ENCODE measurements at regions not wholly inside any gene's neighbourhood (a gene's known extent, or its start where the extent isn't known, plus 50 kb on each side); places are given as distances from the start of the nearest gene placed in this dataset.

- Histone ChIP-seq H3K36me3 (ENCODE audit: control insufficient read depth in 3 of 3, insufficient read depth in 2 of 3, low read depth in 1 of 3, low read length in 3 of 3) (no peaks in the 10 kb centered on the region), H3K27ac (ENCODE audit: low read depth in 1 of 3, low read length in 2 of 3) (no peak overlapping the region), H3K4me3 (ENCODE audit: low read depth in 1 of 3, low read length in 3 of 3) (no peak overlapping the region), H3K9me3 (ENCODE audit: control insufficient read depth in 2 of 2, insufficient read depth in 1 of 2, low read depth in 1 of 2, low read length in 1 of 2) (no peaks in the 10 kb centered on the region), H3K4me1 (ENCODE audit: control insufficient read depth in 3 of 3, insufficient read depth in 2 of 3, low read depth in 1 of 3, low read length in 2 of 3) (peaks cover 0 to 8% (median 0%) of the 10 kb centered on the region in 3 donors), H3K27me3 (ENCODE audit: control insufficient read depth in 3 of 3, insufficient read depth in 3 of 3, low read length in 3 of 3) (no peaks in the 10 kb centered on the region)
- no peak for FAIRE-seq
- no peak for DNase-seq
- WGBS, 3 donors, result 89 to 95% (median 94%) methylated on average over 4 of the region's 4 CpGs
Measured at GRCh38 chr14:56975521-56975920, 165.2 kb upstream of the OTX2 start.

DNA sequence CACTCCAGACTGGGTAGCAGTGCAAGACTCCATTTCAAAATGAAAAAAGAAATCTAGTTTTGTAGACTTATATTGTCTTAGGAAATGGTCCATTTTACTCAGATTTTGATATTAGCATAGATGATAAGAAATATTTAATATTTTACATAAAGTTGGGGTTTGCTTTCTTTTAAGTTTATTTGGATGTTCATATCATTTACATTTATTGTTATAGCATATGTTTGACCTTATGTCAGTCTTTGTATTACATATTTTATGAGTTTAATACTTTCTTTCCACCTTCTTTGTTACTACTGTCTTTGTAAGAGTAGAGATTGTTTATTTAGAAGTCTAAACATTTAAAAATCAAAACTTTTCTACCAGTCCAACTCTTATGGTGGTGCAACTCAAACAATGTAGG, 162.7 kb upstream of the OTX2 start:
- H3K36me3 ChIP-seq (ENCODE audit: control insufficient read depth in 3 of 3, insufficient read depth in 2 of 3, low read depth in 1 of 3, low read length in 3 of 3), result no peaks in the 10 kb centered on the region
- no peaks in the 10 kb centered on the region for H3K4me1 ChIP-seq (ENCODE audit: control insufficient read depth in 3 of 3, insufficient read depth in 2 of 3, low read depth in 1 of 3, low read length in 2 of 3)
- no peaks in the 10 kb centered on the region for H3K9me3 ChIP-seq (ENCODE audit: control insufficient read depth in 2 of 2, insufficient read depth in 1 of 2, low read depth in 1 of 2, low read length in 1 of 2)
- H3K27ac ChIP-seq (ENCODE audit: low read depth in 1 of 3, low read length in 2 of 3), result no peak overlapping the region
- H3K4me3 ChIP-seq (ENCODE audit: low read depth in 1 of 3, low read length in 3 of 3), result no peak overlapping the region
- peaks cover 0 to 2% (median 0%) of the 10 kb centered on the region in 3 donors for H3K27me3 ChIP-seq (ENCODE audit: control insufficient read depth in 3 of 3, insufficient read depth in 3 of 3, low read length in 3 of 3)
- DNase-seq, result no peak
- FAIRE-seq, result no peak

- Histone ChIP-seq H3K27me3 (ENCODE audit: control insufficient read depth in 3 of 3, insufficient read depth in 3 of 3, low read length in 3 of 3) (peaks cover 0 to 3% (median 0%) of the 10 kb centered on the region in 3 donors), H3K27ac (ENCODE audit: low read depth in 1 of 3, low read length in 2 of 3) (no peak overlapping the region), H3K4me3 (ENCODE audit: low read depth in 1 of 3, low read length in 3 of 3) (no peak overlapping the region), H3K9me3 (ENCODE audit: control insufficient read depth in 2 of 2, insufficient read depth in 1 of 2, low read depth in 1 of 2, low read length in 1 of 2) (no peaks in the 10 kb centered on the region), H3K36me3 (ENCODE audit: control insufficient read depth in 3 of 3, insufficient read depth in 2 of 3, low read depth in 1 of 3, low read length in 3 of 3) (no peaks in the 10 kb centered on the region), H3K4me1 (ENCODE audit: control insufficient read depth in 3 of 3, insufficient read depth in 2 of 3, low read depth in 1 of 3, low read length in 2 of 3) (no peaks in the 10 kb centered on the region)
- 73 to 78% (median 76%) methylated on average over 5 of the region's 5 CpGs for WGBS, 3 donors
- DNase-seq (no peak), FAIRE-seq (no peak)
Measured at GRCh38 chr14:56964895-56965294, 154.6 kb upstream of the OTX2 start.

DNA sequence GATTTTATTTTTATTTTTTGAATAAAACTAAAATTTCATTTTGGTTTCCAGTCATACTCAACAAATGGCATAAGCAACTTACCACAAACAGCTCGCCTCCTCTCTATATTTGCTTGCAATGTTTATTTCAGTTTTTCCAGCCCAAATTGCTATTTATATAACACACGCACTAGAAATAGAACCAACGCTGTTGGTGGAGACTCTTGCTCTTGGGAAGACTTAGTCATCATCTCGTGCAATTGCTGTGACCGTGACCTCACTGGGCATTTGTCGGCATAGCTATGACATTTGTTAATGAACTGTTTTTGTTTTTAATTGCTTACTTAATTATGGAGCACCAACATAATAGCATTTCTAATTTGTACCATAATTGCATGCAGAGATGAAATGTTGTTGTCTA, 153.1 kb upstream of the OTX2 start:
- DNase-seq (no peak), FAIRE-seq (no peak)
- WGBS, 3 donors, result 75 to 93% (median 90%) methylated on average over 6 of the region's 6 CpGs
- H3K27me3 ChIP-seq (ENCODE audit: control insufficient read depth in 3 of 3, insufficient read depth in 3 of 3, low read length in 3 of 3), result peaks cover 0 to 3% (median 0%) of the 10 kb centered on the region in 3 donors
- H3K9me3 ChIP-seq (ENCODE audit: control insufficient read depth in 2 of 2, insufficient read depth in 1 of 2, low read depth in 1 of 2, low read length in 1 of 2), result no peaks in the 10 kb centered on the region
- no peak overlapping the region for H3K27ac ChIP-seq (ENCODE audit: low read depth in 1 of 3, low read length in 2 of 3)
- H3K4me1 ChIP-seq (ENCODE audit: control insufficient read depth in 3 of 3, insufficient read depth in 2 of 3, low read depth in 1 of 3, low read length in 2 of 3), result no peaks in the 10 kb centered on the region
- H3K36me3 ChIP-seq (ENCODE audit: control insufficient read depth in 3 of 3, insufficient read depth in 2 of 3, low read depth in 1 of 3, low read length in 3 of 3), result no peaks in the 10 kb centered on the region
- H3K4me3 ChIP-seq (ENCODE audit: low read depth in 1 of 3, low read length in 3 of 3), result no peak overlapping the region

DNA sequence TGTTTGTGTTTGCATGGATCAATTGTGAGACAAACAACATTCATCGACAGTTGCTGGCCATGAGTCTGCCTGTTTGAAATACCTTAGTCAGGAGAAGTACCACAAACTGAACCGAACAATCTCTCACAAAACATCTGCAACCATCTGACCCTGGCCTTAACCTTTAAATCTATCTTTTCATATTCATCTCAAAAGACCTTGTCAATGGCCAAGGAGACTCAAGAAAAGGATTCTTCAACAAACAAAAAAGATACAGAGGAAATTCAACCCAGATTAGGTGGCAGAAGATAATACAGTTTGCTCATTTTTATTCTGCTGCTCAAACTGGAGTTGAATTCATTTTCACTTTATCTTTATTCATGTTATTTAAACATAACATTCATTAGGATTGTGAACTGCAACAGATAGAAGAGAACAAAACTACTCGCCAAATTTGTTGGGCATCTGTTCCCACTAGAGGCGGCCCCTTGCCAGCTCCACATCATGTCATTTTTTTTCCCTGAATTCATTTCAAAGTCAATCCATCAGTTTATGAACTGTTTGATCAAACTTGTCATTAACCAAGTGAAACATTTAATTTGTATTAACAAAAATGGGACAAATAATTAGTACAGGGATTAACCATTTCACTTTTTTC, 152.3 kb upstream of the OTX2 start:
- WGBS, 3 donors, result 77 to 83% (median 79%) methylated on average over 4 of the region's 4 CpGs
- Histone ChIP-seq H3K9me3 (ENCODE audit: control insufficient read depth in 2 of 2, insufficient read depth in 1 of 2, low read depth in 1 of 2, low read length in 1 of 2) (no peaks in the 10 kb centered on the region), H3K4me1 (ENCODE audit: control insufficient read depth in 3 of 3, insufficient read depth in 2 of 3, low read depth in 1 of 3, low read length in 2 of 3) (no peaks in the 10 kb centered on the region), H3K27ac (ENCODE audit: low read depth in 1 of 3, low read length in 2 of 3) (no peak overlapping the region), H3K36me3 (ENCODE audit: control insufficient read depth in 3 of 3, insufficient read depth in 2 of 3, low read depth in 1 of 3, low read length in 3 of 3) (no peaks in the 10 kb centered on the region), H3K4me3 (ENCODE audit: low read depth in 1 of 3, low read length in 3 of 3) (no peak overlapping the region), H3K27me3 (ENCODE audit: control insufficient read depth in 3 of 3, insufficient read depth in 3 of 3, low read length in 3 of 3) (peaks cover 0 to 3% (median 0%) of the 10 kb centered on the region in 3 donors)
- DNase-seq (no peak), FAIRE-seq (no peak)

DNA sequence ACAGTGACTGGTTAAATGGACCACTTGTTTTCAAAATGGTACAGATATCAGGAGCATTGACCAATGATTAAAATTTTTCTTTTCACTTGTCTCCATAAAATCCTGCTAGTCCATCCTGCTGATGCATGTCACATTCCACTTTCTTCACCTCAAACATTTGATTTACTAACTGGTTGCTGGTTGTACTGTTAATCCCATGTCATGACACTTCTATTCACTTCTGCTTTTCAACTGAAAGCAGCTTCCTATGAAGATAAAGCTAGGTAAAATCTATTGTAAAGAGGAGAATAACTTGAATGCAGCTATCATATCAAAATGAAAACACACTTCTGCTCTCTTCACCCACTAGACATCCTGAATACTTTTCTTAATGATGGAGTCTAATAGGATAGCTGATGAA, 149.6 kb upstream of the OTX2 start:
- FAIRE-seq, result no peak

GRCh38 chr14:56959121-56959520, 148.8 kb upstream of the OTX2 start:
- Histone ChIP-seq H3K9me3 (ENCODE audit: control insufficient read depth in 2 of 2, insufficient read depth in 1 of 2, low read depth in 1 of 2, low read length in 1 of 2) (no peaks in the 10 kb centered on the region), H3K27ac (ENCODE audit: low read depth in 1 of 3, low read length in 2 of 3) (no peak overlapping the region), H3K27me3 (ENCODE audit: control insufficient read depth in 3 of 3, insufficient read depth in 3 of 3, low read length in 3 of 3) (no peaks in the 10 kb centered on the region), H3K4me1 (ENCODE audit: control insufficient read depth in 3 of 3, insufficient read depth in 2 of 3, low read depth in 1 of 3, low read length in 2 of 3) (no peaks in the 10 kb centered on the region), H3K4me3 (ENCODE audit: low read depth in 1 of 3, low read length in 3 of 3) (no peak overlapping the region), H3K36me3 (ENCODE audit: control insufficient read depth in 3 of 3, insufficient read depth in 2 of 3, low read depth in 1 of 3, low read length in 3 of 3) (no peaks in the 10 kb centered on the region)
- DNase-seq, result no peak
- no peak for FAIRE-seq

More for the DNA sequence above, 149.6 kb upstream of the OTX2 start:
- DNase-seq, result no peak
- no peak overlapping the region for H3K27ac ChIP-seq (ENCODE audit: low read depth in 1 of 3, low read length in 2 of 3)
- no peak overlapping the region for H3K4me3 ChIP-seq (ENCODE audit: low read depth in 1 of 3, low read length in 3 of 3)
- no peaks in the 10 kb centered on the region for H3K4me1 ChIP-seq (ENCODE audit: control insufficient read depth in 3 of 3, insufficient read depth in 2 of 3, low read depth in 1 of 3, low read length in 2 of 3)
- H3K27me3 ChIP-seq (ENCODE audit: control insufficient read depth in 3 of 3, insufficient read depth in 3 of 3, low read length in 3 of 3), result no peaks in the 10 kb centered on the region
- no peaks in the 10 kb centered on the region for H3K9me3 ChIP-seq (ENCODE audit: control insufficient read depth in 2 of 2, insufficient read depth in 1 of 2, low read depth in 1 of 2, low read length in 1 of 2)
- no peaks in the 10 kb centered on the region for H3K36me3 ChIP-seq (ENCODE audit: control insufficient read depth in 3 of 3, insufficient read depth in 2 of 3, low read depth in 1 of 3, low read length in 3 of 3)

- Histone ChIP-seq H3K27me3 (ENCODE audit: control insufficient read depth in 3 of 3, insufficient read depth in 3 of 3, low read length in 3 of 3) (no peaks in the 10 kb centered on the region), H3K4me1 (ENCODE audit: control insufficient read depth in 3 of 3, insufficient read depth in 2 of 3, low read depth in 1 of 3, low read length in 2 of 3) (peaks cover 0 to 3% (median 0%) of the 10 kb centered on the region in 3 donors), H3K9me3 (ENCODE audit: control insufficient read depth in 2 of 2, insufficient read depth in 1 of 2, low read depth in 1 of 2, low read length in 1 of 2) (no peaks in the 10 kb centered on the region), H3K27ac (ENCODE audit: low read depth in 1 of 3, low read length in 2 of 3) (no peak overlapping the region), H3K4me3 (ENCODE audit: low read depth in 1 of 3, low read length in 3 of 3) (no peak overlapping the region), H3K36me3 (ENCODE audit: control insufficient read depth in 3 of 3, insufficient read depth in 2 of 3, low read depth in 1 of 3, low read length in 3 of 3) (no peaks in the 10 kb centered on the region)
- WGBS, 3 donors, result 59 to 64% (median 62%) methylated on average over 2 of the region's 2 CpGs
- DNase-seq (no peak), FAIRE-seq (no peak)
Measured at GRCh38 chr14:56956182-56956581, 145.9 kb upstream of the OTX2 start.

- Histone ChIP-seq H3K9me3 (ENCODE audit: control insufficient read depth in 2 of 2, insufficient read depth in 1 of 2, low read depth in 1 of 2, low read length in 1 of 2) (no peaks in the 10 kb centered on the region), H3K27me3 (ENCODE audit: control insufficient read depth in 3 of 3, insufficient read depth in 3 of 3, low read length in 3 of 3) (no peaks in the 10 kb centered on the region), H3K27ac (ENCODE audit: low read depth in 1 of 3, low read length in 2 of 3) (no peak overlapping the region), H3K4me3 (ENCODE audit: low read depth in 1 of 3, low read length in 3 of 3) (no peak overlapping the region), H3K36me3 (ENCODE audit: control insufficient read depth in 3 of 3, insufficient read depth in 2 of 3, low read depth in 1 of 3, low read length in 3 of 3) (no peaks in the 10 kb centered on the region), H3K4me1 (ENCODE audit: control insufficient read depth in 3 of 3, insufficient read depth in 2 of 3, low read depth in 1 of 3, low read length in 2 of 3) (peaks cover 0 to 3% (median 0%) of the 10 kb centered on the region in 3 donors)
- 82 to 94% (median 92%) methylated on average over 3 of the region's 3 CpGs for WGBS, 3 donors
- FAIRE-seq (no peak), DNase-seq (no peak)
Measured at GRCh38 chr14:56955745-56956144, 145.5 kb upstream of the OTX2 start.
